ENCODE measurements at regions not wholly inside any gene's neighbourhood (a gene's known extent, or its start where the extent isn't known, plus 50 kb on each side); places are given as distances from the start of the nearest gene placed in this dataset.
A peak's percentile ranks its signal among the peaks of the same experiment; 100 is the strongest.

DNA sequence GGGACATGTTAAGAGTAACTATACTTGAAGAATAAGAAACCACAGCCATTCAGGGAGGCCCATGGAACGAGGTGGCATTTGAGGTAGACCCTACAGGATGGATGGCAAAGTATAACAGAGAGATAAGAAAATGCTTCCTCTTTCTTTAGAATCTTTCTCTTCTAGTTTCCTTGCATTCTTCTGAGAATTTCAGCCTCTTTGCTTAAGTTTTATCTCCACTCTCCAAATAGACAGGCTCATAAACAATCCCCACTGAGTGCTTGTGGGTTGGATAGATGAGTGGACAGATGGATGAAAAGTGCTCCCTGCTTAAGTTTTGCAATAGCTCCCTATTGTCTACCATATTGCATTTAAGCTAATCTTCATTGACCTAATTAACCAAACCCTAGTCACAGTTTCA, 103.7 kb downstream of the MEX3B start (continued):
- TF ChIP-seq RBM14 (IDR thresholded peaks at IDR 0.05; ENCODE audit: borderline replicate concordance, insufficient read depth, low read depth, low read length) (no peak), MAX (CRISPR knock-in tag; IDR thresholded peaks at IDR 0.05) (no peak), HNRNPK (IDR thresholded peaks at IDR 0.05; ENCODE audit: low read depth, low read length, poor library complexity, severe bottlenecking) (no peak), POLR2A (conservative IDR thresholded peaks at IDR 0.05) (no peak), ZNF23 (CRISPR knock-in tag; IDR thresholded peaks at IDR 0.05) (no peak), FOXJ3 (CRISPR knock-in tag; IDR thresholded peaks at IDR 0.05) (no peak), SP2 (IDR thresholded peaks at IDR 0.05; ENCODE audit: extremely low read depth, low read depth, low read length, poor library complexity, severe bottlenecking) (no peak), KLF6 (CRISPR knock-in tag; IDR thresholded peaks at IDR 0.05; ENCODE audit: borderline replicate concordance) (no peak), ELF2 (CRISPR knock-in tag; IDR thresholded peaks at IDR 0.05) (no peak), BRD9 (IDR thresholded peaks at IDR 0.05; ENCODE audit: low read depth, partially characterized antibody) (no peak), XRCC3 (IDR thresholded peaks at IDR 0.05) (no peak), HSF4 (CRISPR knock-in tag; IDR thresholded peaks at IDR 0.05; ENCODE audit: borderline replicate concordance) (no peak), MXI1 (IDR thresholded peaks at IDR 0.05; ENCODE audit: low read depth, low read length) (no peak), CTCFL (IDR thresholded peaks at IDR 0.05; ENCODE audit: borderline replicate concordance, insufficient read depth, low read depth, low read length, poor library complexity, severe bottlenecking) (no peak), ZNF239 (CRISPR knock-in tag; IDR thresholded peaks at IDR 0.05) (no peak), XRCC4 (IDR thresholded peaks at IDR 0.05; ENCODE audit: extremely low read depth, insufficient read depth, insufficient read length) (no peak), PTBP1 (IDR thresholded peaks at IDR 0.05; ENCODE audit: low read depth, low read length) (no peak), ATF1 (CRISPR knock-in tag; IDR thresholded peaks at IDR 0.05) (no peak), ATF1 (tag; IDR thresholded peaks at IDR 0.05) (no peak), TCF7L2 (IDR thresholded peaks at IDR 0.05; ENCODE audit: low read depth, low read length) (no peak), SMAD2 (IDR thresholded peaks at IDR 0.05; ENCODE audit: low read depth, low read length) (no peak), TFAM (CRISPR knock-in tag; conservative IDR thresholded peaks at IDR 0.05) (no peak)
- TF ChIP-seq, protein P1, sequence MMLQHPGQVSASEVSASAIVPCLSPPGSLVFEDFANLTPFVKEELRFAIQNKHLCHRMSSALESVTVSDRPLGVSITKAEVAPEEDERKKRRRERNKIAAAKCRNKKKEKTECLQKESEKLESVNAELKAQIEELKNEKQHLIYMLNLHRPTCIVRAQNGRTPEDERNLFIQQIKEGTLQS (IDR thresholded peaks at IDR 0.05): peak; percentile 7; the same call in 1 of the 2 replicates
- TF ChIP-seq, protein P1 (CRISPR knock-in tag; conservative IDR thresholded peaks at IDR 0.05): no peak
- TF ChIP-seq, protein P2, sequence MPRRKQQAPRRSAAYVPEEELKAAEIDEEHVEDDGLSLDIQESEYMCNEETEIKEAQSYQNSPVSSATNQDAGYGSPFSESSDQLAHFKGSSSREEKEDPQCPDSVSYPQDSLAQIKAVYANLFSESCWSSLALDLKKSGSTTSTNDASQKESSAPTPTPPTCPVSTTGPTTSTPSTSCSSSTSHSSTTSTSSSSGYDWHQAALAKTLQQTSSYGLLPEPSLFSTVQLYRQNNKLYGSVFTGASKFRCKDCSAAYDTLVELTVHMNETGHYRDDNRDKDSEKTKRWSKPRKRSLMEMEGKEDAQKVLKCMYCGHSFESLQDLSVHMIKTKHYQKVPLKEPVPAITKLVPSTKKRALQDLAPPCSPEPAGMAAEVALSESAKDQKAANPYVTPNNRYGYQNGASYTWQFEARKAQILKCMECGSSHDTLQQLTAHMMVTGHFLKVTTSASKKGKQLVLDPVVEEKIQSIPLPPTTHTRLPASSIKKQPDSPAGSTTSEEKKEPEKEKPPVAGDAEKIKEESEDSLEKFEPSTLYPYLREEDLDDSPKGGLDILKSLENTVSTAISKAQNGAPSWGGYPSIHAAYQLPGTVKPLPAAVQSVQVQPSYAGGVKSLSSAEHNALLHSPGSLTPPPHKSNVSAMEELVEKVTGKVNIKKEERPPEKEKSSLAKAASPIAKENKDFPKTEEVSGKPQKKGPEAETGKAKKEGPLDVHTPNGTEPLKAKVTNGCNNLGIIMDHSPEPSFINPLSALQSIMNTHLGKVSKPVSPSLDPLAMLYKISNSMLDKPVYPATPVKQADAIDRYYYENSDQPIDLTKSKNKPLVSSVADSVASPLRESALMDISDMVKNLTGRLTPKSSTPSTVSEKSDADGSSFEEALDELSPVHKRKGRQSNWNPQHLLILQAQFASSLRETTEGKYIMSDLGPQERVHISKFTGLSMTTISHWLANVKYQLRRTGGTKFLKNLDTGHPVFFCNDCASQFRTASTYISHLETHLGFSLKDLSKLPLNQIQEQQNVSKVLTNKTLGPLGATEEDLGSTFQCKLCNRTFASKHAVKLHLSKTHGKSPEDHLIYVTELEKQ (CRISPR knock-in tag; IDR thresholded peaks at IDR 0.05): no peak
